Epithelial cell of esophagus (primary cell): ENCODE measurements at regions not wholly inside any gene's neighbourhood (a gene's known extent, or its start where the extent isn't known, plus 50 kb on each side); places are given as distances from the start of the nearest gene placed in this dataset.
A peak's percentile ranks its signal among the peaks of the same experiment; 100 is the strongest.
"Not testable (repeated sequence)": the region's sequence is repeated elsewhere in the genome, so short reads cannot be mapped to it uniquely, and the experiment has no call there.

Source experiments
- DNase-seq: peaks from one replicate; pipeline ENCODE4 v3.0.0; 2010; ENCODE audit warnings: low read depth
- H3K4me3 ChIP-seq: 2 replicates; pipeline ENCODE4 v1.5.1; 2011; ENCODE audit warnings: mild to moderate bottlenecking, low read length, control low read depth
- CTCF ChIP-seq: IDR thresholded peaks from 2 replicates; pipeline ENCODE4 v1.5.1; 2011; ENCODE audit warnings: low read depth, mild to moderate bottlenecking, low read length, control low read depth, inconsistent platforms; ENCODE audit not compliant: insufficient read depth; ENCODE audit errors: missing control alignments

GRCh38 chr2:123816928-123817327 lies 208.2 kb upstream of the CNTNAP5 start:
- no peak overlapping the region for H3K4me3 ChIP-seq
- no peak for TF ChIP-seq CTCF
- no peak for DNase-seq

GRCh38 chr2:123826729-123827271 lies 198.3 kb upstream of the CNTNAP5 start:
- no peak for DNase-seq
- no peak overlapping the region for H3K4me3 ChIP-seq
- TF ChIP-seq CTCF = no peak

GRCh38 chr2:123839326-123839725 lies 185.8 kb upstream of the CNTNAP5 start:
- H3K4me3 ChIP-seq = no peak overlapping the region
- no peak for TF ChIP-seq CTCF
- peak; percentile 65 for DNase-seq

- TF ChIP-seq CTCF = peak; percentile 27
- DNase-seq = peak; percentile 91
- H3K4me3 ChIP-seq = no peak overlapping the region
Measured at GRCh38 chr2:123840016-123840415, 185.1 kb upstream of the CNTNAP5 start.

- no peak overlapping the region for H3K4me3 ChIP-seq
Measured at GRCh38 chr2:123840574-123840973, 184.5 kb upstream of the CNTNAP5 start.

GRCh38 chr2:123851281-123851680 lies 173.8 kb upstream of the CNTNAP5 start:
- no peak for TF ChIP-seq CTCF
- no peak for DNase-seq
- H3K4me3 ChIP-seq = no peak overlapping the region

More at GRCh38 chr2:123840574-123840973, 184.5 kb upstream of the CNTNAP5 start:
- peak; percentile 83 for DNase-seq
- TF ChIP-seq CTCF = no peak

GRCh38 chr2:123853161-123853560 lies 171.9 kb upstream of the CNTNAP5 start:
- no peak for TF ChIP-seq CTCF

GRCh38 chr2:123859031-123859430 lies 166.1 kb upstream of the CNTNAP5 start:
- not testable (repeated sequence) for H3K4me3 ChIP-seq, DNase-seq

More at GRCh38 chr2:123853161-123853560, 171.9 kb upstream of the CNTNAP5 start:
- no peak overlapping the region for H3K4me3 ChIP-seq
- DNase-seq = no peak
